Erythroblast (primary cell): ENCODE measurements at regions not wholly inside any gene's neighbourhood (a gene's known extent, or its start where the extent isn't known, plus 50 kb on each side); places are given as distances from the start of the nearest gene placed in this dataset.

Experiments used
- GATA1 ChIP-seq: IDR thresholded peaks from 2 replicates; pipeline ENCODE4 v1.6.1; 2011; ENCODE audit warnings: low read depth, mild to moderate bottlenecking, control low read depth, low read length, moderate library complexity
- POLR2A ChIP-seq: IDR thresholded peaks from 2 replicates; pipeline ENCODE4 v1.6.1; 2011; ENCODE audit warnings: mild to moderate bottlenecking, low read length

- TF ChIP-seq POLR2A (no peak), GATA1 (no peak)
Measured at GRCh38 chr9:26262421-26263107, 584.3 kb upstream of the TUSC1 start.
